HepG2 (cell line): ENCODE measurements at regions not wholly inside any gene's neighbourhood (a gene's known extent, or its start where the extent isn't known, plus 50 kb on each side); places are given as distances from the start of the nearest gene placed in this dataset.

ENCODE experiments used
- ARNTL ChIP-seq: sonication (generic); formaldehyde crosslinking; IDR thresholded peaks from 2 replicates; pipeline ENCODE4 v1.4.0; 2020; ENCODE audit warnings: mild to moderate bottlenecking, missing genetic modification reagents
- ETV6 ChIP-seq: sonication (generic); formaldehyde crosslinking; conservative IDR thresholded peaks from 2 replicates; pipeline ENCODE4 v1.4.0; 2020; ENCODE audit warnings: missing genetic modification reagents
- HOXA5 ChIP-seq: sonication (generic); formaldehyde crosslinking; IDR thresholded peaks from 2 replicates; pipeline ENCODE4 v1.4.0; 2020; ENCODE audit warnings: missing genetic modification reagents
- MED1 ChIP-seq: sonication (generic); formaldehyde crosslinking; IDR thresholded peaks from 2 replicates; pipeline ENCODE4 v1.4.0; 2020; ENCODE audit warnings: missing genetic modification reagents
- POLR2A ChIP-seq, 2 experiments: IDR thresholded peaks; 2 replicates each; pipeline ENCODE4 v1.6.1; 2011; ENCODE audit warnings: low read depth in 2 of 2, low read length in 2 of 2, mild to moderate bottlenecking in 1 of 2, moderate library complexity in 1 of 2; ENCODE audit not compliant: insufficient read depth in 1 of 2
- ZFP37 ChIP-seq: sonication (generic); formaldehyde crosslinking; IDR thresholded peaks from 2 replicates; pipeline ENCODE4 v1.4.0; 2020; ENCODE audit warnings: missing genetic modification reagents, borderline replicate concordance
- ZNF10 ChIP-seq: sonication (generic); formaldehyde crosslinking; IDR thresholded peaks from 2 replicates; pipeline ENCODE4 v1.4.0; 2020; ENCODE audit warnings: mild to moderate bottlenecking, low read depth, missing genetic modification reagents, borderline replicate concordance
- ZNF230 ChIP-seq: sonication (generic); formaldehyde crosslinking; IDR thresholded peaks from 2 replicates; pipeline ENCODE4 v1.4.0; 2020; ENCODE audit warnings: mild to moderate bottlenecking, missing genetic modification reagents
- ZNF335 ChIP-seq: sonication (generic); formaldehyde crosslinking; IDR thresholded peaks from 2 replicates; pipeline ENCODE4 v1.4.0; 2020; ENCODE audit warnings: missing genetic modification reagents
- ZNF550 ChIP-seq: sonication (generic); formaldehyde crosslinking; IDR thresholded peaks from 2 replicates; pipeline ENCODE4 v1.4.0; 2020; ENCODE audit warnings: mild to moderate bottlenecking, missing genetic modification reagents, borderline replicate concordance
- ZNF563 ChIP-seq: sonication (generic); formaldehyde crosslinking; IDR thresholded peaks from 2 replicates; pipeline ENCODE4 v1.8.0; 2022; ENCODE audit warnings: mild to moderate bottlenecking, moderate library complexity, missing genetic modification reagents
- TF ChIP-seq, protein P1 (sequence below): IDR thresholded peaks from 2 replicates; pipeline ENCODE4 v1.4.0; 2020; ENCODE audit warnings: mild to moderate bottlenecking, missing genetic modification reagents
- TF ChIP-seq, protein P2 (sequence below): sonication (generic); formaldehyde crosslinking; IDR thresholded peaks from 2 replicates; pipeline ENCODE4 v1.4.0; 2020; ENCODE audit warnings: missing genetic modification reagents
- TF ChIP-seq, protein P3 (sequence below): sonication (generic); formaldehyde crosslinking; IDR thresholded peaks from 2 replicates; pipeline ENCODE4 v1.4.0; 2020; ENCODE audit warnings: mild to moderate bottlenecking, low read depth, missing genetic modification reagents

DNA sequence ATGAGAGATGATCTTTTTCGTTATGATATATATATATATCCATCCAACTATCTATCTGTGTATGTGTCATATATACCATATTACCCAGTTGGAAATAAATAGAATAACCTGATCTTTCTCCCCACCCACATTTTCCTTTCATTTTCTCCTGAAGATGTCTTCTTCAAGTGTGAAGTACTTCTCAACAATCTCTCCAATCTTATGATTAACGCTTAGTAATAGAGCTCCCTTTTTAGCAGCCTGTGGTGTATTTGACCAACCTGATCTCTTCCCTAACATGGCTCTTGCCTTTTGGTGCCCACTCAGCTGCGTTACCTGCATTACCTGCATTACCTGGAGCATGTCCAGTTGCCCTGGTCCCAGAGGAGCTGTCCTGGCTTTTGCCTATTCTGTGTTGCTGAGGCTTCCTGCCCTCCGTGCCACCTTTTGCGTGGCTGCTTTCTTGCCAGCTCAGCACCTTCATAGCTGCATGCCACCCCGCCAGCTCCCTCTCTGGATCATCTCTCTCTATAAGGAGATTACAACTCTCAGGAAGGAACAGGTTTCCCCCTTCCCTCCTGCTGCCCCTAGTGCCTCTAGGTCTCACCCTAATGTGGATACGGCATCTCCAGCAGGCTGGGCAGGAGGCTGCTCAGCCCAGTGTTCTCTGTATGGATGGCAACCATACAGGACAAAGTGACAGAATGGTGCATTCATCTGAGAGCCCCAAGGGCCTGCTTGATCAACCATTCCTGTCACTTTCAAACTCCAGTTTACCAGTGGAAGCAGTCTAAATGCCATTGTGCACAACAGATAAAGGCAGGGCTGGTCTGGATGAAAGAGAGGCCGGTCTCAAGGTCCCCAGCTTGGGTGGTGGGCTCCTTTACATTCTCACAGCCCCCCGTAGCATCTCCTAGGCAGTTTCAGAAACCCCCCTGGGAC is 126.7 kb downstream of the GADD45G start (continued):
- TF ChIP-seq, protein P1, sequence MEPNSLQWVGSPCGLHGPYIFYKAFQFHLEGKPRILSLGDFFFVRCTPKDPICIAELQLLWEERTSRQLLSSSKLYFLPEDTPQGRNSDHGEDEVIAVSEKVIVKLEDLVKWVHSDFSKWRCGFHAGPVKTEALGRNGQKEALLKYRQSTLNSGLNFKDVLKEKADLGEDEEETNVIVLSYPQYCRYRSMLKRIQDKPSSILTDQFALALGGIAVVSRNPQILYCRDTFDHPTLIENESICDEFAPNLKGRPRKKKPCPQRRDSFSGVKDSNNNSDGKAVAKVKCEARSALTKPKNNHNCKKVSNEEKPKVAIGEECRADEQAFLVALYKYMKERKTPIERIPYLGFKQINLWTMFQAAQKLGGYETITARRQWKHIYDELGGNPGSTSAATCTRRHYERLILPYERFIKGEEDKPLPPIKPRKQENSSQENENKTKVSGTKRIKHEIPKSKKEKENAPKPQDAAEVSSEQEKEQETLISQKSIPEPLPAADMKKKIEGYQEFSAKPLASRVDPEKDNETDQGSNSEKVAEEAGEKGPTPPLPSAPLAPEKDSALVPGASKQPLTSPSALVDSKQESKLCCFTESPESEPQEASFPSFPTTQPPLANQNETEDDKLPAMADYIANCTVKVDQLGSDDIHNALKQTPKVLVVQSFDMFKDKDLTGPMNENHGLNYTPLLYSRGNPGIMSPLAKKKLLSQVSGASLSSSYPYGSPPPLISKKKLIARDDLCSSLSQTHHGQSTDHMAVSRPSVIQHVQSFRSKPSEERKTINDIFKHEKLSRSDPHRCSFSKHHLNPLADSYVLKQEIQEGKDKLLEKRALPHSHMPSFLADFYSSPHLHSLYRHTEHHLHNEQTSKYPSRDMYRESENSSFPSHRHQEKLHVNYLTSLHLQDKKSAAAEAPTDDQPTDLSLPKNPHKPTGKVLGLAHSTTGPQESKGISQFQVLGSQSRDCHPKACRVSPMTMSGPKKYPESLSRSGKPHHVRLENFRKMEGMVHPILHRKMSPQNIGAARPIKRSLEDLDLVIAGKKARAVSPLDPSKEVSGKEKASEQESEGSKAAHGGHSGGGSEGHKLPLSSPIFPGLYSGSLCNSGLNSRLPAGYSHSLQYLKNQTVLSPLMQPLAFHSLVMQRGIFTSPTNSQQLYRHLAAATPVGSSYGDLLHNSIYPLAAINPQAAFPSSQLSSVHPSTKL (CRISPR knock-in tag), result no peak
- TF ChIP-seq ARNTL (CRISPR knock-in tag), result no peak
- TF ChIP-seq, protein P2, sequence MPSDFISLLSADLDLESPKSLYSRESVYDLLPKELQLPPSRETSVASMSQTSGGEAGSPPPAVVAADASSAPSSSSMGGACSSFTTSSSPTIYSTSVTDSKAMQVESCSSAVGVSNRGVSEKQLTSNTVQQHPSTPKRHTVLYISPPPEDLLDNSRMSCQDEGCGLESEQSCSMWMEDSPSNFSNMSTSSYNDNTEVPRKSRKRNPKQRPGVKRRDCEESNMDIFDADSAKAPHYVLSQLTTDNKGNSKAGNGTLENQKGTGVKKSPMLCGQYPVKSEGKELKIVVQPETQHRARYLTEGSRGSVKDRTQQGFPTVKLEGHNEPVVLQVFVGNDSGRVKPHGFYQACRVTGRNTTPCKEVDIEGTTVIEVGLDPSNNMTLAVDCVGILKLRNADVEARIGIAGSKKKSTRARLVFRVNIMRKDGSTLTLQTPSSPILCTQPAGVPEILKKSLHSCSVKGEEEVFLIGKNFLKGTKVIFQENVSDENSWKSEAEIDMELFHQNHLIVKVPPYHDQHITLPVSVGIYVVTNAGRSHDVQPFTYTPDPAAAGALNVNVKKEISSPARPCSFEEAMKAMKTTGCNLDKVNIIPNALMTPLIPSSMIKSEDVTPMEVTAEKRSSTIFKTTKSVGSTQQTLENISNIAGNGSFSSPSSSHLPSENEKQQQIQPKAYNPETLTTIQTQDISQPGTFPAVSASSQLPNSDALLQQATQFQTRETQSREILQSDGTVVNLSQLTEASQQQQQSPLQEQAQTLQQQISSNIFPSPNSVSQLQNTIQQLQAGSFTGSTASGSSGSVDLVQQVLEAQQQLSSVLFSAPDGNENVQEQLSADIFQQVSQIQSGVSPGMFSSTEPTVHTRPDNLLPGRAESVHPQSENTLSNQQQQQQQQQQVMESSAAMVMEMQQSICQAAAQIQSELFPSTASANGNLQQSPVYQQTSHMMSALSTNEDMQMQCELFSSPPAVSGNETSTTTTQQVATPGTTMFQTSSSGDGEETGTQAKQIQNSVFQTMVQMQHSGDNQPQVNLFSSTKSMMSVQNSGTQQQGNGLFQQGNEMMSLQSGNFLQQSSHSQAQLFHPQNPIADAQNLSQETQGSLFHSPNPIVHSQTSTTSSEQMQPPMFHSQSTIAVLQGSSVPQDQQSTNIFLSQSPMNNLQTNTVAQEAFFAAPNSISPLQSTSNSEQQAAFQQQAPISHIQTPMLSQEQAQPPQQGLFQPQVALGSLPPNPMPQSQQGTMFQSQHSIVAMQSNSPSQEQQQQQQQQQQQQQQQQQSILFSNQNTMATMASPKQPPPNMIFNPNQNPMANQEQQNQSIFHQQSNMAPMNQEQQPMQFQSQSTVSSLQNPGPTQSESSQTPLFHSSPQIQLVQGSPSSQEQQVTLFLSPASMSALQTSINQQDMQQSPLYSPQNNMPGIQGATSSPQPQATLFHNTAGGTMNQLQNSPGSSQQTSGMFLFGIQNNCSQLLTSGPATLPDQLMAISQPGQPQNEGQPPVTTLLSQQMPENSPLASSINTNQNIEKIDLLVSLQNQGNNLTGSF, result no peak
- no peak for TF ChIP-seq ZFP37
- no peak for TF ChIP-seq POLR2A (IDR thresholded peaks at IDR 0.05; ENCODE audit: insufficient read depth in 1 of 2, low read depth in 2 of 2, low read length in 2 of 2)
- TF ChIP-seq, protein P3, sequence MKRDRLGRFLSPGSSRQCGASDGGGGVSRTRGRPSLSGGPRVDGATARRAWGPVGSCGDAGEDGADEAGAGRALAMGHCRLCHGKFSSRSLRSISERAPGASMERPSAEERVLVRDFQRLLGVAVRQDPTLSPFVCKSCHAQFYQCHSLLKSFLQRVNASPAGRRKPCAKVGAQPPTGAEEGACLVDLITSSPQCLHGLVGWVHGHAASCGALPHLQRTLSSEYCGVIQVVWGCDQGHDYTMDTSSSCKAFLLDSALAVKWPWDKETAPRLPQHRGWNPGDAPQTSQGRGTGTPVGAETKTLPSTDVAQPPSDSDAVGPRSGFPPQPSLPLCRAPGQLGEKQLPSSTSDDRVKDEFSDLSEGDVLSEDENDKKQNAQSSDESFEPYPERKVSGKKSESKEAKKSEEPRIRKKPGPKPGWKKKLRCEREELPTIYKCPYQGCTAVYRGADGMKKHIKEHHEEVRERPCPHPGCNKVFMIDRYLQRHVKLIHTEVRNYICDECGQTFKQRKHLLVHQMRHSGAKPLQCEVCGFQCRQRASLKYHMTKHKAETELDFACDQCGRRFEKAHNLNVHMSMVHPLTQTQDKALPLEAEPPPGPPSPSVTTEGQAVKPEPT (CRISPR knock-in tag), result no peak
- TF ChIP-seq ZNF230 (CRISPR knock-in tag), result no peak
- TF ChIP-seq HOXA5 (CRISPR knock-in tag), result no peak
- no peak for TF ChIP-seq ZNF335
- no peak for TF ChIP-seq ZNF563 (CRISPR knock-in tag)
- TF ChIP-seq MED1 (CRISPR knock-in tag), result no peak
- no peak for TF ChIP-seq ZNF10 (CRISPR knock-in tag)
- TF ChIP-seq ZNF550, result no peak
- TF ChIP-seq ETV6 (CRISPR knock-in tag), result no peak
